HCT116 (cell line): ENCODE measurements at regions not wholly inside any gene's neighbourhood (a gene's known extent, or its start where the extent isn't known, plus 50 kb on each side); places are given as distances from the start of the nearest gene placed in this dataset.

ENCODE experiments used
- CEBPB ChIP-seq: IDR thresholded peaks from 2 replicates; pipeline ENCODE4 v1.6.1; 2012; ENCODE audit warnings: low read depth
- CTCF ChIP-seq, 3 experiments: fragments of 200-600 bp in 1 of 3; sonication (generic) in 1 of 3; IDR thresholded peaks in 2 of 3; conservative IDR thresholded peaks in 1 of 3; 2 replicates each; pipeline ENCODE4 v1.5.1; 2012 to 2017; ENCODE audit warnings: low read depth in 2 of 3, low read length in 2 of 3, antibody characterized with exemption in 1 of 3, borderline replicate concordance in 1 of 3, control low read depth in 1 of 3, mild to moderate bottlenecking in 1 of 3, mixed read lengths in 1 of 3, mixed run types in 1 of 3, moderate library complexity in 1 of 3; ENCODE audit not compliant: insufficient read depth in 1 of 3
- EZH2 ChIP-seq: fragments of 200-600 bp; sonication (generic); IDR thresholded peaks from 2 replicates; pipeline ENCODE4 v1.6.1; 2017; ENCODE audit warnings: antibody characterized with exemption, mixed run types
- POLR2A ChIP-seq: IDR thresholded peaks from 2 replicates; pipeline ENCODE4 v1.7.0; 2011; ENCODE audit warnings: borderline replicate concordance; ENCODE audit not compliant: insufficient read depth, insufficient read length; ENCODE audit errors: extremely low read depth
- POLR2AphosphoS5 ChIP-seq: IDR thresholded peaks from 2 replicates; pipeline ENCODE4 v1.6.1; 2011; ENCODE audit warnings: mild to moderate bottlenecking, low read depth, low read length, moderate library complexity
- REST ChIP-seq: IDR thresholded peaks from 2 replicates; pipeline ENCODE4 v1.6.1; 2012; ENCODE audit warnings: low read depth
- YY1 ChIP-seq: IDR thresholded peaks from 2 replicates; pipeline ENCODE4 v1.6.1; 2011; ENCODE audit warnings: low read length, low read depth, moderate library complexity, mild to moderate bottlenecking; ENCODE audit not compliant: insufficient replicate concordance; ENCODE audit errors: extremely low read depth

GRCh38 chr5:4480528-4481349 lies 659.4 kb upstream of the ADAMTS16 start:
- TF ChIP-seq CTCF (IDR thresholded peaks at IDR 0.05 in 2 of 3, conservative IDR thresholded peaks at IDR 0.05 in 1 of 3; ENCODE audit: borderline replicate concordance in 1 of 3, insufficient read depth in 1 of 3, low read depth in 2 of 3, low read length in 2 of 3) (no peak), POLR2A (no peak), POLR2AphosphoS5 (no peak), REST (no peak), CEBPB (no peak), EZH2 (no peak), YY1 (no peak)
